ENCODE measurements at regions not wholly inside any gene's neighbourhood (a gene's known extent, or its start where the extent isn't known, plus 50 kb on each side); places are given as distances from the start of the nearest gene placed in this dataset.

DNA sequence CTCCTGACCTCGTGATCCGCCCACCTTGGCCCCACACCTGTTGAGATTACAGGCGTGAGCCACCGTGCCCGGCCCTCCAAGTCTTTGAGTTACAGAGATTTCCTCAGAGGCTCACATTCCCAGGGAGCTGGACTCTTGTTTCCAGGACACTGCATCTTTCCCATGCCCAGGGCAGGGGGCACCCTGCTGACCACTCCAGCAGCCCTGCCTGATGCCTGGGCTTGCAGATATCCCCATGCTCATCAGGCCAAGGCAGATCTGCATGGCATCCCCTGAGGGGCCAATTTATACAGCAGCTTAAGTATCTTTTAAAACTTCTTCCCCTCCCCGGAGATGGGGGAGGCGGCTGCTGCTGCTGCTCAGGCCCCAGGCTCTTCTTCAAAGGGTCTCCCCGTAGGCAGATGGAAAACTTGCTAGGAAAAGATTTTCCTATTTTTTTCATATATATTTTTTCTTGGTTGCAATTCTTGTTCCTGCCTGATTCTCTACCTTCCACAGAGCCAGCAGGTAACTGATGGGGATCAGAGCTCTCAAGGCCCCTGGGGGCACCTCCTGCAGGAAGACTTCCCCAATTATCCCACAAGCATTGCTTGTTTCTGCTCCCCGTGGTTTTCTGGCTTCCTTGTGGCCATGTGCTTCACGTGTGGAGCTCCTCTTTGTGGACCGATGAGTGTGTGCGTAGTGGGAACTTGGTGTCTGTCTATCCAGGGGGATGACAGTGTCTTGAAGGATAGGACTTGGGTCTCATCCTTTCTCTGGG, 102.2 kb upstream of the SDK2 start:
- H3K4me1 ChIP-seq (ENCODE audit: control insufficient read depth, insufficient read depth, low read length): peaks cover 24% of the 10 kb centered on the region
- peaks cover 15% of the 10 kb centered on the region for H3K27me3 ChIP-seq (ENCODE audit: control insufficient read depth, insufficient read depth, low read length)
- no peak overlapping the region for H3K4me3 ChIP-seq (ENCODE audit: low read length)
- H3K36me3 ChIP-seq (ENCODE audit: control insufficient read depth, insufficient read depth, low read length): no peaks in the 10 kb centered on the region
- no peaks in the 10 kb centered on the region for H3K9me3 ChIP-seq (ENCODE audit: control insufficient read depth, low read length)
- peak overlapping the region; percentile 40 for H3K9ac ChIP-seq (ENCODE audit: low read length)

DNA sequence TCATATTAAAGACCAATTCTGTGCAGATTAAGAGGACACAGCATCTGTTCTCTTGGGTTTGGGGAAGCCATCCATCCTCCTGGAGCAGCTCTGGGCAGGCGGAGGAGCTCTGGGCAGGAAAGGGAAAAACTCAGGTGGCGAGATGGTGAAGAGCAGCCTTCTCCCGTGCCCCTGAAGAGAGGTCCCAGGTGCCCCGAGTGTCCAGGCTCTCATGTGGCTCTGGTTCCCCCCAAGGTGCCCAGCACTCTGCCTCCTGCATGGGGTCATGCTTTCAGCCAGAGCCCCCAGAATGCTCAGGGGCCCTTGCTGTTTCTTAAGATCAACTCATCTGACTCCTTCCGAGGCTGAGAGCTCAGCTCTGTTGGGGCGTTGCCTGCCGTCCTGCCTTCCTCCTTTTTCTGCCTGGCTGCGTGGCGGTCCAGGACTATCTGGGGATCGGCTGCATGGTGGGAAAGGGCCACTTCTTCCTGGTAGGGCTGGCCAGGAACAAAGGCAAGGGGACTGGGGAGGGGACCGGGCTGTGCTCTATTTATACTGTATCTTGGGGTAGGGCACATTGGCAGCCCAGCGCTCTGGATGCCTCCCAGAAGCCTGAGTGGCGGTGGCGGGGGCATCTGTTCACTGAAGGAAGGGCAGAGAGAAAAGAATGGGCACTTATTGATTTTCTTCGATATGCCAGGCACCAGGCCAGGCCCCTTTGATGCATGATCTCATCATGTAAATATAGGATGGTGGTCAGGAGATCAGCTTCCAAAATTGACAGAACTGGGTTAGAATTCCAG, 103.2 kb upstream of the SDK2 start:
- no peaks in the 10 kb centered on the region for H3K9me3 ChIP-seq (ENCODE audit: control insufficient read depth, low read length)
- peaks cover 15% of the 10 kb centered on the region for H3K27me3 ChIP-seq (ENCODE audit: control insufficient read depth, insufficient read depth, low read length)
- peak overlapping the region; percentile 40 for H3K9ac ChIP-seq (ENCODE audit: low read length)
- H3K4me1 ChIP-seq (ENCODE audit: control insufficient read depth, insufficient read depth, low read length): peaks cover 24% of the 10 kb centered on the region
- H3K4me3 ChIP-seq (ENCODE audit: low read length): no peak overlapping the region
- H3K36me3 ChIP-seq (ENCODE audit: control insufficient read depth, insufficient read depth, low read length): no peaks in the 10 kb centered on the region

DNA sequence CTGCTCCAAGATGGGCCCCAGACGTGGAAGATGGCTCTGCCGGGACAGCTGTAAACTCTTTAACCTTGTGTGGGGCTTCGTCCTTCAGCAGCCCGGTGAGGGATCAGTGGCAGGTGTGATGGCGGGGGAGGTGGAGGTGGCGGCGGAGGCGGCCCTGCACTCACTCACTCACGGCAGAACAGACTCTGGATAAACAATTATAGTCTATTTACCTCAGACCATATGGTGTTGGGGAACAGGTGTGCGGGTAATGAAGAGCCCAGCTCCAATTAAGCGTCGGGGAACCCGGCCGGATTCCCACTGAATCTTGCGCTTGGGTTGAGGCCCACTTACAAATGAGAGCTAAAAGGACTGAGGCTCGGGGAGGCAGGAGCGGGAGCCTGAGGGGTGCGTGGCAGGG, 104.3 kb upstream of the SDK2 start:
- H3K9me3 ChIP-seq (ENCODE audit: control insufficient read depth, low read length): no peaks in the 10 kb centered on the region
- H3K9ac ChIP-seq (ENCODE audit: low read length): no peak overlapping the region
- peaks cover 10% of the 10 kb centered on the region for H3K27me3 ChIP-seq (ENCODE audit: control insufficient read depth, insufficient read depth, low read length)
- no peaks in the 10 kb centered on the region for H3K36me3 ChIP-seq (ENCODE audit: control insufficient read depth, insufficient read depth, low read length)
- peaks cover 24% of the 10 kb centered on the region for H3K4me1 ChIP-seq (ENCODE audit: control insufficient read depth, insufficient read depth, low read length)
- no peak overlapping the region for H3K4me3 ChIP-seq (ENCODE audit: low read length)

DNA sequence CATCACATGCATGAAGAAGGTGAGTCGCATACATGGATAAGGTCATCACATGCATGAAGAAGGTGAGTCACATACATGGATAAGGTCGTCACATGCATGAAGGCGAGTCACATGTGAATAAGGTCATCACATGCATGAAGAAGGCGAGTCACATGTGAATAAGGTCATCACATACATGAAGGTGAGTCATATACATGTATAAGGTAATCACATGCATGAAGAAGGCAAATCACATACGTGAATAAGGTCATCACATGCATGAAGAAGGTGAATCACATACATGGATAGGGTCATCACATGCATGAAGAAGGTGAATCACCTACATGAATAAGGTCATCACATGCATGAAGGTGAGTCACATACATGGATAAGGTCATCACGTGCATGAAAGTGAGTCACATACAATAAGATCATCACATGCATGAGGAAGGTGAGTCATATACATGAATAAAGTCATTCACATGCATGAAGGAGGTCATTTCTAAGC, 105.1 kb upstream of the SDK2 start:
- H3K4me1 ChIP-seq (ENCODE audit: control insufficient read depth, insufficient read depth, low read length): peaks cover 24% of the 10 kb centered on the region
- H3K36me3 ChIP-seq (ENCODE audit: control insufficient read depth, insufficient read depth, low read length): no peaks in the 10 kb centered on the region
- no peak overlapping the region for H3K9ac ChIP-seq (ENCODE audit: low read length)
- H3K27me3 ChIP-seq (ENCODE audit: control insufficient read depth, insufficient read depth, low read length): peaks cover 10% of the 10 kb centered on the region
- no peaks in the 10 kb centered on the region for H3K9me3 ChIP-seq (ENCODE audit: control insufficient read depth, low read length)
- H3K4me3 ChIP-seq (ENCODE audit: low read length): no peak overlapping the region

GRCh38 chr17:73749928-73750605, 105.8 kb upstream of the SDK2 start:
- H3K9me3 ChIP-seq (ENCODE audit: control insufficient read depth, low read length): no peaks in the 10 kb centered on the region
- no peak overlapping the region for H3K4me3 ChIP-seq (ENCODE audit: low read length)
- H3K36me3 ChIP-seq (ENCODE audit: control insufficient read depth, insufficient read depth, low read length): no peaks in the 10 kb centered on the region
- no peak overlapping the region for H3K9ac ChIP-seq (ENCODE audit: low read length)
- peaks cover 24% of the 10 kb centered on the region for H3K4me1 ChIP-seq (ENCODE audit: control insufficient read depth, insufficient read depth, low read length)
- H3K27me3 ChIP-seq (ENCODE audit: control insufficient read depth, insufficient read depth, low read length): peaks cover 10% of the 10 kb centered on the region

GRCh38 chr17:73750975-73751374, 106.7 kb upstream of the SDK2 start:
- no peak overlapping the region for H3K9ac ChIP-seq (ENCODE audit: low read length)
- H3K36me3 ChIP-seq (ENCODE audit: control insufficient read depth, insufficient read depth, low read length): no peaks in the 10 kb centered on the region
- no peak overlapping the region for H3K4me3 ChIP-seq (ENCODE audit: low read length)
- H3K9me3 ChIP-seq (ENCODE audit: control insufficient read depth, low read length): no peaks in the 10 kb centered on the region
- H3K27me3 ChIP-seq (ENCODE audit: control insufficient read depth, insufficient read depth, low read length): peaks cover 10% of the 10 kb centered on the region
- peaks cover 17% of the 10 kb centered on the region for H3K4me1 ChIP-seq (ENCODE audit: control insufficient read depth, insufficient read depth, low read length)

- H3K27me3 ChIP-seq (ENCODE audit: control insufficient read depth, insufficient read depth, low read length): peaks cover 5% of the 10 kb centered on the region
- no peak overlapping the region for H3K4me3 ChIP-seq (ENCODE audit: low read length)
- H3K36me3 ChIP-seq (ENCODE audit: control insufficient read depth, insufficient read depth, low read length): no peaks in the 10 kb centered on the region
- H3K4me1 ChIP-seq (ENCODE audit: control insufficient read depth, insufficient read depth, low read length): no peaks in the 10 kb centered on the region
- no peaks in the 10 kb centered on the region for H3K9me3 ChIP-seq (ENCODE audit: control insufficient read depth, low read length)
- H3K9ac ChIP-seq (ENCODE audit: low read length): no peak overlapping the region
These were observed 109.7 kb upstream of the SDK2 start for GRCh38 chr17:73753751-73754496.

GRCh38 chr17:73754886-73755400, 110.7 kb upstream of the SDK2 start:
- no peaks in the 10 kb centered on the region for H3K36me3 ChIP-seq (ENCODE audit: control insufficient read depth, insufficient read depth, low read length)
- peaks cover 9% of the 10 kb centered on the region for H3K27me3 ChIP-seq (ENCODE audit: control insufficient read depth, insufficient read depth, low read length)
- H3K9ac ChIP-seq (ENCODE audit: low read length): no peak overlapping the region
- H3K4me3 ChIP-seq (ENCODE audit: low read length): no peak overlapping the region
- no peaks in the 10 kb centered on the region for H3K9me3 ChIP-seq (ENCODE audit: control insufficient read depth, low read length)
- peaks cover 6% of the 10 kb centered on the region for H3K4me1 ChIP-seq (ENCODE audit: control insufficient read depth, insufficient read depth, low read length)

- Histone ChIP-seq H3K9me3 (ENCODE audit: control insufficient read depth, low read length) (no peaks in the 10 kb centered on the region), H3K9ac (ENCODE audit: low read length) (no peak overlapping the region), H3K4me1 (ENCODE audit: control insufficient read depth, insufficient read depth, low read length) (peaks cover 13% of the 10 kb centered on the region), H3K27me3 (ENCODE audit: control insufficient read depth, insufficient read depth, low read length) (peaks cover 9% of the 10 kb centered on the region), H3K4me3 (ENCODE audit: low read length) (no peak overlapping the region), H3K36me3 (ENCODE audit: control insufficient read depth, insufficient read depth, low read length) (no peaks in the 10 kb centered on the region)
These were observed 113.2 kb upstream of the SDK2 start for GRCh38 chr17:73757420-73757819.

- no peak overlapping the region for H3K9ac ChIP-seq (ENCODE audit: low read length)
- H3K4me1 ChIP-seq (ENCODE audit: control insufficient read depth, insufficient read depth, low read length): peaks cover 13% of the 10 kb centered on the region
- no peaks in the 10 kb centered on the region for H3K36me3 ChIP-seq (ENCODE audit: control insufficient read depth, insufficient read depth, low read length)
- peaks cover 9% of the 10 kb centered on the region for H3K27me3 ChIP-seq (ENCODE audit: control insufficient read depth, insufficient read depth, low read length)
- no peaks in the 10 kb centered on the region for H3K9me3 ChIP-seq (ENCODE audit: control insufficient read depth, low read length)
- H3K4me3 ChIP-seq (ENCODE audit: low read length): no peak overlapping the region
These were observed 114.0 kb upstream of the SDK2 start for GRCh38 chr17:73758245-73758644.

GRCh38 chr17:73759324-73759723, 115.1 kb upstream of the SDK2 start:
- peaks cover 9% of the 10 kb centered on the region for H3K27me3 ChIP-seq (ENCODE audit: control insufficient read depth, insufficient read depth, low read length)

More at GRCh38 chr17:73759324-73759723, 115.1 kb upstream of the SDK2 start:
- Histone ChIP-seq H3K9me3 (ENCODE audit: control insufficient read depth, low read length) (no peaks in the 10 kb centered on the region), H3K9ac (ENCODE audit: low read length) (peak overlapping the region; percentile 34), H3K4me1 (ENCODE audit: control insufficient read depth, insufficient read depth, low read length) (peaks cover 13% of the 10 kb centered on the region), H3K36me3 (ENCODE audit: control insufficient read depth, insufficient read depth, low read length) (no peaks in the 10 kb centered on the region), H3K4me3 (ENCODE audit: low read length) (no peak overlapping the region)
